GM12878 (cell line): ENCODE measurements at regions not wholly inside any gene's neighbourhood (a gene's known extent, or its start where the extent isn't known, plus 50 kb on each side); places are given as distances from the start of the nearest gene placed in this dataset.

Experiments used
- BMI1 ChIP-seq: fragments of 450-650 bp; IDR thresholded peaks from 2 replicates; pipeline ENCODE4 v1.6.1; 2016; ENCODE audit warnings: mild to moderate bottlenecking, moderate library complexity, borderline replicate concordance
- EP300 ChIP-seq, 2 experiments: fragments of 150-350 bp in 1 of 2; IDR thresholded peaks; 2 replicates each; pipeline ENCODE4 v1.6.1; 2011 to 2012; ENCODE audit warnings: low read depth in 2 of 2, low read length in 2 of 2, borderline replicate concordance in 1 of 2, improper control_type of control experiment in 1 of 2, inconsistent platforms in 1 of 2; ENCODE audit not compliant: control insufficient read depth in 1 of 2
- GATAD2B ChIP-seq: fragments of 450-650 bp; conservative IDR thresholded peaks from 2 replicates; pipeline ENCODE4 v1.6.1; 2017; ENCODE audit warnings: low read depth, mild to moderate bottlenecking, moderate library complexity
- JUNB ChIP-seq: IDR thresholded peaks from 2 replicates; pipeline ENCODE4 v1.6.1; 2016; ENCODE audit warnings: antibody characterized with exemption, mild to moderate bottlenecking
- MTA2 ChIP-seq: fragments of 450-650 bp; IDR thresholded peaks from 2 replicates; pipeline ENCODE4 v1.6.1; 2016; ENCODE audit warnings: low read depth, mild to moderate bottlenecking, moderate library complexity
- MTA3 ChIP-seq: IDR thresholded peaks from 2 replicates; pipeline ENCODE4 v1.6.1; 2012; ENCODE audit warnings: low read length, inconsistent platforms, borderline replicate concordance
- NFIC ChIP-seq: IDR thresholded peaks from 2 replicates; pipeline ENCODE4 v1.6.1; 2012; ENCODE audit warnings: low read depth, mild to moderate bottlenecking, inconsistent platforms, low read length, moderate library complexity
- NR2C1 ChIP-seq: fragments of 450-650 bp; IDR thresholded peaks from 2 replicates; pipeline ENCODE4 v1.6.1; 2017; ENCODE audit warnings: antibody characterized with exemption, mild to moderate bottlenecking, moderate library complexity
- SREBF2 ChIP-seq: IDR thresholded peaks from 2 replicates; pipeline ENCODE4 v1.6.1; 2012; ENCODE audit warnings: mild to moderate bottlenecking, low read length
- TCF12 ChIP-seq: IDR thresholded peaks from 2 replicates; pipeline ENCODE4 v1.6.1; 2011; ENCODE audit warnings: low read depth, mild to moderate bottlenecking, low read length
- ZNF274 ChIP-seq: IDR thresholded peaks from one replicate; pipeline ENCODE4 v1.8.0; 2011; ENCODE audit not compliant: insufficient read length, insufficient read depth
- ZNF384 ChIP-seq: IDR thresholded peaks from 2 replicates; pipeline ENCODE4 v1.6.1; 2012; ENCODE audit warnings: low read depth, mild to moderate bottlenecking, low read length, improper control_type of control experiment, borderline replicate concordance
- TF ChIP-seq, protein P1 (sequence below): fragments of 150-350 bp; IDR thresholded peaks from 2 replicates; pipeline ENCODE4 v1.6.1; 2016; ENCODE audit warnings: low read depth, low read length
- TF ChIP-seq, protein P2 (sequence below): fragments of 450-650 bp; IDR thresholded peaks from 2 replicates; pipeline ENCODE4 v1.6.1; 2018; ENCODE audit warnings: borderline replicate concordance, mild to moderate bottlenecking; ENCODE audit not compliant: partially characterized antibody
- TF ChIP-seq, protein P3 (sequence below): fragments of 450-650 bp; formaldehyde crosslinking; IDR thresholded peaks from 2 replicates; pipeline ENCODE4 v1.4.0; 2022; ENCODE audit warnings: mild to moderate bottlenecking, moderate library complexity
- TF ChIP-seq, protein P4 (sequence below): fragments of 450-650 bp; IDR thresholded peaks from 2 replicates; pipeline ENCODE4 v1.6.1; 2018; ENCODE audit warnings: mild to moderate bottlenecking, low read depth, moderate library complexity; ENCODE audit not compliant: partially characterized antibody

DNA sequence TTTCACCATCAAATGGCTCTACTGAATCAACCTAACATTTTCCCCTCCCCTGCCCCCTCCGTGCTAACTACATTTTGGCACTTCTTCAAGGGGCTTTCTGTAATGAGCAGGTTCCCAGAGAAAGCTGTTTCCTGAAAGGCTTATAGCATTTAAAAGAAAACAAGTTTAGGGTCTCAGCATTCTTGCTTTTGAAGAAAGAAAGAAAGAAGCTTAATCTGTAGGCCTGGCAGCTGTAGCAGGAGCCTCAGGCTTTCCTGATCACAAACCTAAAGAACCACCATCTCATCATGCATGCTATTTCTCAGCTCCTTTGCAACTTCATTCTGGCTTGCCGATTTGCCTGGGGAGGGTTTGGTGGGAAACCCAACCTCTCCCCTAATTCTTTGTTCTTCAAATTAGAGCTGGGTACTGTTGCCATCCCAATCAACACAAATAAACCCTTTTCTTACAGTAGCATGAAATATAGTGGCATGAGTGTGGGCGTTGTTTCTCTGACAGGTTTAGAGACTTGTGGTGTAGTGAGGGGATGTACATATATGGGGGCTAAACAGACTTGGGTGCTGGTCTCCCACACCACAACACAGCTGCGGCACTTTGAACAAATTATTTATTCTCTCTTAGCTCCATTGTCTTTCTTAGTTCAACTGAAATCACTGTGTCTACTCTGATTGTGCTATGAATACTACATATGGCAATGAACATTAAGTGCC, 160.5 kb upstream of the TNC start (continued):
- TF ChIP-seq, protein P1, sequence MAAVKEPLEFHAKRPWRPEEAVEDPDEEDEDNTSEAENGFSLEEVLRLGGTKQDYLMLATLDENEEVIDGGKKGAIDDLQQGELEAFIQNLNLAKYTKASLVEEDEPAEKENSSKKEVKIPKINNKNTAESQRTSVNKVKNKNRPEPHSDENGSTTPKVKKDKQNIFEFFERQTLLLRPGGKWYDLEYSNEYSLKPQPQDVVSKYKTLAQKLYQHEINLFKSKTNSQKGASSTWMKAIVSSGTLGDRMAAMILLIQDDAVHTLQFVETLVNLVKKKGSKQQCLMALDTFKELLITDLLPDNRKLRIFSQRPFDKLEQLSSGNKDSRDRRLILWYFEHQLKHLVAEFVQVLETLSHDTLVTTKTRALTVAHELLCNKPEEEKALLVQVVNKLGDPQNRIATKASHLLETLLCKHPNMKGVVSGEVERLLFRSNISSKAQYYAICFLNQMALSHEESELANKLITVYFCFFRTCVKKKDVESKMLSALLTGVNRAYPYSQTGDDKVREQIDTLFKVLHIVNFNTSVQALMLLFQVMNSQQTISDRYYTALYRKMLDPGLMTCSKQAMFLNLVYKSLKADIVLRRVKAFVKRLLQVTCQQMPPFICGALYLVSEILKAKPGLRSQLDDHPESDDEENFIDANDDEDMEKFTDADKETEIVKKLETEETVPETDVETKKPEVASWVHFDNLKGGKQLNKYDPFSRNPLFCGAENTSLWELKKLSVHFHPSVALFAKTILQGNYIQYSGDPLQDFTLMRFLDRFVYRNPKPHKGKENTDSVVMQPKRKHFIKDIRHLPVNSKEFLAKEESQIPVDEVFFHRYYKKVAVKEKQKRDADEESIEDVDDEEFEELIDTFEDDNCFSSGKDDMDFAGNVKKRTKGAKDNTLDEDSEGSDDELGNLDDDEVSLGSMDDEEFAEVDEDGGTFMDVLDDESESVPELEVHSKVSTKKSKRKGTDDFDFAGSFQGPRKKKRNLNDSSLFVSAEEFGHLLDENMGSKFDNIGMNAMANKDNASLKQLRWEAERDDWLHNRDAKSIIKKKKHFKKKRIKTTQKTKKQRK, result no peak
- TF ChIP-seq JUNB (no peak), EP300 (IDR thresholded peaks at IDR 0.05; ENCODE audit: borderline replicate concordance in 1 of 2, control insufficient read depth in 1 of 2, low read depth in 2 of 2, low read length in 2 of 2) (no peak), NFIC (peak; percentile 37; the same call in 1 of the 2 replicates), ZNF274 (no peak), MTA2 (peak; percentile 25; the same call in 1 of the 2 replicates), MTA3 (no peak), NR2C1 (no peak), BMI1 (no peak), ZNF384 (no peak), GATAD2B (no peak), SREBF2 (no peak), TCF12 (no peak)
- TF ChIP-seq, protein P2, sequence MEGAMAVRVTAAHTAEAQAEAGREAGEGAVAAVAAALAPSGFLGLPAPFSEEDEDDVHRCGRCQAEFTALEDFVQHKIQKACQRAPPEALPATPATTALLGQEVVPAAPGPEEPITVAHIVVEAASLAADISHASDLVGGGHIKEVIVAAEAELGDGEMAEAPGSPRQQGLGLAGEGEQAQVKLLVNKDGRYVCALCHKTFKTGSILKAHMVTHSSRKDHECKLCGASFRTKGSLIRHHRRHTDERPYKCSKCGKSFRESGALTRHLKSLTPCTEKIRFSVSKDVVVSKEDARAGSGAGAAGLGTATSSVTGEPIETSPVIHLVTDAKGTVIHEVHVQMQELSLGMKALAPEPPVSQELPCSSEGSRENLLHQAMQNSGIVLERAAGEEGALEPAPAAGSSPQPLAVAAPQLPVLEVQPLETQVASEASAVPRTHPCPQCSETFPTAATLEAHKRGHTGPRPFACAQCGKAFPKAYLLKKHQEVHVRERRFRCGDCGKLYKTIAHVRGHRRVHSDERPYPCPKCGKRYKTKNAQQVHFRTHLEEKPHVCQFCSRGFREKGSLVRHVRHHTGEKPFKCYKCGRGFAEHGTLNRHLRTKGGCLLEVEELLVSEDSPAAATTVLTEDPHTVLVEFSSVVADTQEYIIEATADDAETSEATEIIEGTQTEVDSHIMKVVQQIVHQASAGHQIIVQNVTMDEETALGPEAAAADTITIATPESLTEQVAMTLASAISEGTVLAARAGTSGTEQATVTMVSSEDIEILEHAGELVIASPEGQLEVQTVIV, result no peak
- TF ChIP-seq, protein P3, sequence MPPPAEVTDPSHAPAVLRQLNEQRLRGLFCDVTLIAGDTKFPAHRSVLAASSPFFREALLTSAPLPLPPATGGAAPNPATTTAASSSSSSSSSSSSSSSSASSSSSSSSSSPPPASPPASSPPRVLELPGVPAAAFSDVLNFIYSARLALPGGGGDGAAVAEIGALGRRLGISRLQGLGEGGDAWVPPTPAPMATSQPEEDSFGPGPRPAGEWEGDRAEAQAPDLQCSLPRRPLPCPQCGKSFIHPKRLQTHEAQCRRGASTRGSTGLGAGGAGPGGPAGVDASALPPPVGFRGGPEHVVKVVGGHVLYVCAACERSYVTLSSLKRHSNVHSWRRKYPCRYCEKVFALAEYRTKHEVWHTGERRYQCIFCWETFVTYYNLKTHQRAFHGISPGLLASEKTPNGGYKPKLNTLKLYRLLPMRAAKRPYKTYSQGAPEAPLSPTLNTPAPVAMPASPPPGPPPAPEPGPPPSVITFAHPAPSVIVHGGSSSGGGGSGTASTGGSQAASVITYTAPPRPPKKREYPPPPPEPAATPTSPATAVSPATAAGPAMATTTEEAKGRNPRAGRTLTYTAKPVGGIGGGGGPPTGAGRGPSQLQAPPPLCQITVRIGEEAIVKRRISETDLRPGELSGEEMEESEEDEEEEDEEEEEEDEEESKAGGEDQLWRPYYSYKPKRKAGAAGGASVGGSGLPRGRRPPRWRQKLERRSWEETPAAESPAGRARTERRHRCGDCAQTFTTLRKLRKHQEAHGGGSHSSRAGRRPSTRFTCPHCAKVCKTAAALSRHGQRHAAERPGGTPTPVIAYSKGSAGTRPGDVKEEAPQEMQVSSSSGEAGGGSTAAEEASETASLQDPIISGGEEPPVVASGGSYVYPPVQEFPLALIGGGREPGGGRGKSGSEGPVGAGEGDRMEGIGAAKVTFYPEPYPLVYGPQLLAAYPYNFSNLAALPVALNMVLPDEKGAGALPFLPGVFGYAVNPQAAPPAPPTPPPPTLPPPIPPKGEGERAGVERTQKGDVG (CRISPR knock-in tag), result no peak
- TF ChIP-seq, protein P4, sequence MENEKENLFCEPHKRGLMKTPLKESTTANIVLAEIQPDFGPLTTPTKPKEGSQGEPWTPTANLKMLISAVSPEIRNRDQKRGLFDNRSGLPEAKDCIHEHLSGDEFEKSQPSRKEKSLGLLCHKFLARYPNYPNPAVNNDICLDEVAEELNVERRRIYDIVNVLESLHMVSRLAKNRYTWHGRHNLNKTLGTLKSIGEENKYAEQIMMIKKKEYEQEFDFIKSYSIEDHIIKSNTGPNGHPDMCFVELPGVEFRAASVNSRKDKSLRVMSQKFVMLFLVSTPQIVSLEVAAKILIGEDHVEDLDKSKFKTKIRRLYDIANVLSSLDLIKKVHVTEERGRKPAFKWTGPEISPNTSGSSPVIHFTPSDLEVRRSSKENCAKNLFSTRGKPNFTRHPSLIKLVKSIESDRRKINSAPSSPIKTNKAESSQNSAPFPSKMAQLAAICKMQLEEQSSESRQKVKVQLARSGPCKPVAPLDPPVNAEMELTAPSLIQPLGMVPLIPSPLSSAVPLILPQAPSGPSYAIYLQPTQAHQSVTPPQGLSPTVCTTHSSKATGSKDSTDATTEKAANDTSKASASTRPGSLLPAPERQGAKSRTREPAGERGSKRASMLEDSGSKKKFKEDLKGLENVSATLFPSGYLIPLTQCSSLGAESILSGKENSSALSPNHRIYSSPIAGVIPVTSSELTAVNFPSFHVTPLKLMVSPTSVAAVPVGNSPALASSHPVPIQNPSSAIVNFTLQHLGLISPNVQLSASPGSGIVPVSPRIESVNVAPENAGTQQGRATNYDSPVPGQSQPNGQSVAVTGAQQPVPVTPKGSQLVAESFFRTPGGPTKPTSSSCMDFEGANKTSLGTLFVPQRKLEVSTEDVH, result no peak
